ENCODE measurements at regions not wholly inside any gene's neighbourhood (a gene's known extent, or its start where the extent isn't known, plus 50 kb on each side); places are given as distances from the start of the nearest gene placed in this dataset.

DNA sequence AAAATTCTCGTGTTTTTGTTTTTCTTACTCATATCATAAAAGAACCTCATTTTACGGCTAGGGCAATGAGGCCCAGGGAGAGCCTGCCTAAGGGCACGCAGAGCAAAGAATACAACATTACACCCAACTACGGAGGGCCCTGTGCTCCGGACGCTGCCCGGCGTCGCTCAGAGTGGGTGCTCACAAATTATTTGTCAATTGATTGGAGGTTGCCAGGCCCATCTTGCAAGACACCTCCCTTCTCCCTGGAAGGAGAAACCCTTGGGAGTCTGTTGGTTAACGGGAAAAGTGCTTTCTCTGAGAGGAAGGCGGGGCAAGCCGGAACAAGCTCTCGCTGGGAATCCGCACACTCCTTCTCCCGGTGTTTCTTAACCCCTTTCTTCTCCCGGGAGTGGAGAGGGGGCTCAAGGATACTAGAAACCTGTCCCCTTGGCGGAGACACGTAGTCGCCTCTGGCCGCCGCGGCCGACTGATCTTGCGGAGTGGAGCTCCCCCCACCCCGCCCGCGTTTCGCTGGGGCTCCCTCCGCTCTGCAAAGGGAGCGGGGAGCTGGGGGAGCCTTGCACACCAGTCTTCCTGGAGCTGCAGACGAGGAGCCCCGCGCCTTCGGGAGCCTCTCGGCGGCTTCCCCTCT, 599.3 kb upstream of the SGCD start:
- no peak for DNase-seq

DNA sequence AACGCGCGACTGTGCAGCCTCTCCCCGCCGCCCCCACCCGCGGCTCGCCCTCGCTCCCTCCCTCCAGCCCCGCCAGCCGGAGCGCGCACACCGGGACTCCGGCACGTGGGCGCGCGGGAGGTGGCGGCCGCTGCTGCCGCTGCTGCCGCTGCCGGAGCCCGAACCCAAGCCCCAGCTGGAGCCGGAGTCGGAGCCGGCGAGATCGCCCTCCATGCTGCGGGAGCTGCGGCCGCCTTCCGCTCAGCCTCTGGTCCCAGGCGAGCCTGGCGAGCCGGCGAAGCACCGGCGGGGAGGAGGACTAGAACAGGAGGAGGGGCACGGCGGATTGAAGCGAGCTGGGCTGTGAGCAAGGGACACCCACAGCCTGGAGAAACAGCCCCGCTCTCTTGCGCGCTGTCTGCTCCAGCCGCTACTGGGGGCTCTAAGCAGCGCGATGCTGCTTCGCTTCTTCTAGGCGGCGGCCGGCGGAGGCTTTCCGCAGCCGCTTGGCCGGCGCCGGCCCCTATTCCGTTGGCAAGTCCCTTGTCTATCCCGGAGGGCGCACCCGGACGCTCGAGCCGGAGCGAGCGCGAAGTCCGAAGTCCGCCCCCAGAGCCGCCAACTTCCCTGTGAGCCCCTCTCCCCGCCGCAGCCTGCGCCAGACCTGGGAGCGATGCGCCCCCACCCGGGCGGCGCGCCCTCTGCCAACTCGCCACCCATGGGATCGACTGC, 598.7 kb upstream of the SGCD start:
- no peak for DNase-seq

- no peak for DNase-seq
Measured at GRCh38 chr5:155728857-155729683, 597.9 kb upstream of the SGCD start.

DNA sequence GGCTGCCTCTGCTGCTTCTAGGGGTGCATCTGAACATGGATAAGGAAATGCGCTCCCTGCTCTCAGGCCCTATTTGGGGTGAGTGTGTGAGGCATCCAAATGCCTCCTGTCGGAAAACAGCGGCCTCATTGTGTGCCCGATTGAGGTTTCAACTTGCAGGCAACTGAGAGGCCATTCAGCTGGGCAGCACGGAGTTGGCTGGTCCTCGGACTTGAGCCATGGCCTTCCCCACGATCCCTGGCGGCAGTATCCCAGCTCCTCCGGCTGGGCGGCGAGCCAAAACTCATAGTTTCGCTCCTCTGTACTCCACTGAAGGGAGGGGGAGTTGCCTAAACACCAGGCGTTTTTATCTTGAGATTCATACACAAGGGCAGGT, 597.3 kb upstream of the SGCD start:
- DNase-seq, result no peak

DNA sequence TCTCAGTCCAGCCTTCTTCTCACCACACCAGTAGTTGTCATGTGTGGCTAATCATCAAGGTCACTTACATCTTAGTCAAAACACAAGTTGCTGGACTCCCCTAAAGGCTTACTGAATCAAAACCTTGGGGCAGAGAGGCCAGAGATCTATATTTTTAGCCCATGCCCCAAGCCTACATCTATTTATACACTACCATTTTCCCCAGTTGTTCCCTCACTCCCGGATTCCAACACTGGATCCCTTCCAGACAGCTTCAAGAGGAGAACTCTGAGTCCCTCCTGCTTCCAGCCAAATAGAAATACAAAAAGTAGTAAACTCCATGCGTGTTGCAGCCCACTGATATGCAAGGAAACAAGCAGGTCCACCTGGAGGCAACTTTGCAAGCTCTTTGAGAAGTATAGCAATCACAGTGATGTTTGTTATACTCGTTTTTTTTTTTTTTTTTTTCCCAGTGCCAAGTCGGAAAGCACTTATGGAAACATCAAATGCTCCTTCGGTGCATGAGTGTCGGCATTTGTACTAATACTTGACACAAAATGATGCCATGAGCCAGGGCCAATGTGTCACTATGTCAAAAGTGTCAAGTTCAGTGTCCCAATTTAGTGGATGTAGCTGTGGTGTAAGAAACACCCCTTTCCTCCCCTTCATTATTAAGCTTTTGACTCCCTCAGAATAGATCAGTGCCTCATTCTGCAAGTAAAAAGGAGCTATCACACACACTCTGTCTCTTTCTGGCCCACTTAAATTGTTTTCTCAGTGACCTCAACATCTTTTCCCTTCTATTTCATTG, 594.2 kb upstream of the SGCD start:
- DNase-seq, result no peak

DNA sequence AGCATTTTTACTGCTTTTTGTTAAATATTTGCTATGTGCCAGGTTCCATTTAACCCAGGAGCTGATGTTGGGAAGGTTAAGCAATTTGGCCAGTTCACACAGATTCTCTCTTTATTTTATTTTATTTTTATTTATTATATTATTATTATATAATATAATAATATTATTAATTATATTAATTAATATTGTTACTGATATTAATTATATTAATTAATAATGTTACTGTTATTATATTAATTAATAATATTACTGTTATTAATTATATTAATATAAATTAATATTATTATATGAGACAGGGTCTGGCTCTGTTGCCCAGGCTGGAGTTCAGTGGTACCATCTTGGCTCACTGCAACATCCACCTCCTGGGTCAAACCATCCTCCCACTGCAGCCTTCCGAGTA, 593.0 kb upstream of the SGCD start:
- DNase-seq, result no peak

- no peak for DNase-seq
Measured at GRCh38 chr5:155735388-155735787, 591.6 kb upstream of the SGCD start.

DNA sequence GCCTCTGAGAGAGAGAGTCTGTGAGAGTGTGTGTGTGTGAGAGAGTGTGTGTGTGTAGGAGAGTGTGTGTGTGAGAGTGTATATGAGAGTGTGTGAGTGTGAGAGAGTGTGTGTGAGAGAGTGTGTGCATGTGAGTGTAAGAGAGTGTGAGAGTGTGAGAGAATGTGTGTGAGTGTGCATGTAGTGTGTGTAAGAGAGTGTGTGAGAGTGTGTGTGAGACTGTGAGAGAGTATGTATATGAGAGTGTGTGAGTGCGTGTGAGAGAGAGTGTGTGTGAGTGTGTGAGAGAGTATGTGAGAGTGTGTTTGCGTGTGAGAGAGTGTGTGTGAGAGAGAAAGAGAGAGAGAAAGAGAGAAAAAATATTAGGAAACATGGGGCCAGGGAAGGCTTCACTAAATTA, 588.3 kb upstream of the SGCD start:
- no peak for DNase-seq

GRCh38 chr5:155746367-155747038, 580.5 kb upstream of the SGCD start:
- DNase-seq, result no peak

- no peak for DNase-seq
Measured at GRCh38 chr5:155750101-155750500, 576.9 kb upstream of the SGCD start.

DNA sequence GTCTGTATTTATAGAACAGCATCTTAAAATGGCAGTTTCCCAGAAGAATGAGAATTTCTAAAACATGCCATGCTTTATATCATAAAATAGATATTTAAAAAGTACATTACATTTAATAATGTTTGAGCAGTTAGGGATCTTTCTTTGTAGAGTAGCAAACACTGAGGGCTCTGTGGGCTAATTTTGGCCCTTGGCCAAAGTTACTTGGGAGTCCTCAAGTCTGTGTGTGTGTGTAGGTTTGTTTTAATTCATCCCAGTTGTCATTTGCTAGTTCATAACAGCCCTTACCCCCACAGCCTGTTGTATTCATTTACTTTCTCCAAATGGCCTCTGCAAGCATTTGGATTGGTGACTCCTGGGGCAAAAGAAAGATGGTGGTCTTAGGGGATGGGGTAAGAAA, 576.4 kb upstream of the SGCD start:
- DNase-seq, result no peak

DNA sequence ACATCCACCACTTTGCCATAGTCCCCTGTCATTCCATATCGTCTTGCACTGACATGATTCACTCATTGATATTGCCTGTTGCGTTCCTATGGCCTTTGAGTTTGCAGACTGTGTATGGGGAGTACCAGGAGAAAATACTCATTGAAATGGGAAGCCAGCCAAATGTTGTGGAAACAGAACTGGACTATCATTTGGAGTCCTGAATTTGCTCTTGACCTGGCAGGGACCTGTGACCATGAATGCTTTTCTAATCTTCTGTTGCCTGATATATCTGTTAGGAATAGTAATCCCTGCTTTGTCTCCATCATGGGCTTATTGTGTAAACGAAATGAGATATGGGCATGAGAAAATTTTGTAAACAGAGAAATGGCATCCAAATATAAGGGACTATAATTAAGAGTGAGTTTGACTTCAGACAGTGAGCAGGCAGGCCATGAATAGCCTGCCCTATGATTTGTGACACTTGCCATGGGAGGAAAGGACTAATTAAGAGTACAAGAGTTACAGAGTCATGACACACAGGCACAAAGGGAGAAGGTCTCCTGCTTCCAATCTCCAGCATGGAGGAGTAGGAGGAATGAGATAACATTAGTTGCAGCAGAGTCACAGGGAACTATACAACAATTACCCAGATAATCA, 572.9 kb upstream of the SGCD start:
- no peak for DNase-seq

DNA sequence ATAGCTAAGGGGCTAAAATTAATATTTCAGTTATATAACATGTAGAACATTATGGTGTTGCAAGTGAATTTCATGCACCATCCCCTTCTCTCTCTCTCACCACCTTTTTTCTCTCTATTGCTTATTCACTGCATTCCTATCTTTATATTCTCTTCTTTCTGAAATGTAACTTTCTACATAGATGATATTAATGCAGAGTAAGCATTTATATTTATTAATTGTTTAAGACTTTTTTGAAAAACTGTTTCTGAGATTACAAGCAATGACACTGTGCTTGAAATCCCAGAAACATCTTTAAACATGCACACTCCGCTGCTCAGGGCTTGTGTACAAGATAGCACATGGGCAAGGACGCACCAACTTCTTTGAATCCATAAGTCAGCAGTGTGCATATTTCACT, 567.7 kb upstream of the SGCD start:
- no peak for DNase-seq

GRCh38 chr5:155759984-155760383, 567.0 kb upstream of the SGCD start:
- DNase-seq, result no peak

GRCh38 chr5:155761502-155761901, 565.5 kb upstream of the SGCD start:
- no peak for DNase-seq

GRCh38 chr5:155765715-155766114, 561.2 kb upstream of the SGCD start:
- no peak for DNase-seq

- DNase-seq, result peak; percentile 30
Measured at GRCh38 chr5:155767470-155767869, 559.5 kb upstream of the SGCD start.

- DNase-seq, result peak; percentile 30
Measured at GRCh38 chr5:155768332-155768731, 558.6 kb upstream of the SGCD start.

- DNase-seq, result no peak
Measured at GRCh38 chr5:155772009-155772662, 554.8 kb upstream of the SGCD start.

DNA sequence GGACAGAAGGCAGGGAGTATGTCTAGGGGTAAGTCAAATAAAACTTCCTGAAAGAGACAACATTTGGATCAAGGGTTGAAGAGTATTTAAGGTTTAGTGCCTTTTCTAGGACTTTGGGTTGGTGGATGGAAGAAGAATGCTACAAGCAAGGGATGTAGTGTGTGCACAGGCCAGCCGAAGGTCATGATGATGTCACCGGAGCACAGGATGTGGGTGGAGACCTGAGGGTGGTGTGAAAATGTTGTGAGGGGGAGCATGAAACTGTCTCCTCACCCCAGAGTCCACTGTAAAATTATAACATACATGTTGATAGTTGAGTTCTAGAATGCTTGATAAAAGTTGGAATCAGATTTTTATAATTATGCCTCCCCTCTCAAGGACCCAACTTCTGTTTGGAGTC, 553.3 kb upstream of the SGCD start:
- peak; percentile 36 for DNase-seq

- no peak for DNase-seq
Measured at GRCh38 chr5:155780260-155780659, 546.7 kb upstream of the SGCD start.

- no peak for DNase-seq
Measured at GRCh38 chr5:155783246-155783645, 543.7 kb upstream of the SGCD start.

Measured in CD4-positive, alpha-beta T cell treated with Interleukin-4 for 4 hours (primary cell).